ENCODE measurements at regions not wholly inside any gene's neighbourhood (a gene's known extent, or its start where the extent isn't known, plus 50 kb on each side); places are given as distances from the start of the nearest gene placed in this dataset.

- Histone ChIP-seq H3K4me1 (no peaks in the 10 kb centered on the region), H3K36me3 (no peaks in the 10 kb centered on the region)
- WGBS, 2 donors, result 82% methylated on average over 4 of the region's 4 CpGs
These were observed 151.2 kb upstream of the CDIN1 start for GRCh38 chr15:36428102-36428845.

GRCh38 chr15:36429707-36430106 lies 149.7 kb upstream of the CDIN1 start:
- H3K27ac ChIP-seq, result no peak overlapping the region
- H3K9me3 ChIP-seq, result no peaks in the 10 kb centered on the region
- no peak for TF ChIP-seq POLR2A (IDR thresholded peaks at IDR 0.05)
- TF ChIP-seq EP300 (IDR thresholded peaks at IDR 0.05), result no peak
- no peak for TF ChIP-seq CTCF (IDR thresholded peaks at IDR 0.05)
- no peak overlapping the region for H3K4me3 ChIP-seq
- H3K27me3 ChIP-seq, result no peaks in the 10 kb centered on the region
- no peak for DNase-seq (ENCODE audit: low spot score in 2 of 2)
- H3K36me3 ChIP-seq, result no peaks in the 10 kb centered on the region
- 94 to 96% methylated on average over 2 of the region's 2 CpGs for WGBS, 2 donors
- H3K4me1 ChIP-seq, result no peaks in the 10 kb centered on the region

More at GRCh38 chr15:36428102-36428845, 151.2 kb upstream of the CDIN1 start:
- Histone ChIP-seq H3K27me3 (no peaks in the 10 kb centered on the region), H3K4me3 (no peak overlapping the region), H3K9me3 (no peaks in the 10 kb centered on the region), H3K27ac (no peak overlapping the region)
- TF ChIP-seq POLR2A (IDR thresholded peaks at IDR 0.05) (no peak), CTCF (IDR thresholded peaks at IDR 0.05) (no peak), EP300 (IDR thresholded peaks at IDR 0.05) (no peak)
- peak in 1 of 2 donors; percentile 5 for DNase-seq (ENCODE audit: low spot score in 2 of 2)

GRCh38 chr15:36430280-36430679 lies 149.1 kb upstream of the CDIN1 start:
- Histone ChIP-seq H3K4me1 (no peaks in the 10 kb centered on the region), H3K4me3 (no peak overlapping the region), H3K27ac (no peak overlapping the region), H3K9me3 (no peaks in the 10 kb centered on the region), H3K27me3 (no peaks in the 10 kb centered on the region), H3K36me3 (no peaks in the 10 kb centered on the region)
- no peak for DNase-seq (ENCODE audit: low spot score in 2 of 2)
- TF ChIP-seq EP300 (IDR thresholded peaks at IDR 0.05) (no peak), POLR2A (IDR thresholded peaks at IDR 0.05) (no peak), CTCF (IDR thresholded peaks at IDR 0.05) (no peak)
- WGBS, 2 donors, result 71 to 85% methylated on average over 1 of the region's 1 CpG

GRCh38 chr15:36430726-36431265 lies 148.6 kb upstream of the CDIN1 start:
- WGBS, 2 donors, result 92% methylated on average over 4 of the region's 4 CpGs
- no peaks in the 10 kb centered on the region for H3K27me3 ChIP-seq
- no peaks in the 10 kb centered on the region for H3K36me3 ChIP-seq
- TF ChIP-seq EP300 (IDR thresholded peaks at IDR 0.05) (no peak), POLR2A (IDR thresholded peaks at IDR 0.05) (no peak), CTCF (IDR thresholded peaks at IDR 0.05) (no peak)
- no peak overlapping the region for H3K4me3 ChIP-seq
- no peak overlapping the region for H3K27ac ChIP-seq
- H3K9me3 ChIP-seq, result no peaks in the 10 kb centered on the region
- no peak for DNase-seq (ENCODE audit: low spot score in 2 of 2)
- no peaks in the 10 kb centered on the region for H3K4me1 ChIP-seq

GRCh38 chr15:36432161-36432560 lies 147.3 kb upstream of the CDIN1 start:
- H3K36me3 ChIP-seq, result no peaks in the 10 kb centered on the region
- WGBS, 2 donors, result 75 to 84% methylated on average over 2 of the region's 2 CpGs
- no peaks in the 10 kb centered on the region for H3K9me3 ChIP-seq
- TF ChIP-seq POLR2A (IDR thresholded peaks at IDR 0.05), result no peak
- no peak overlapping the region for H3K27ac ChIP-seq
- no peaks in the 10 kb centered on the region for H3K27me3 ChIP-seq
- H3K4me3 ChIP-seq, result no peak overlapping the region
- DNase-seq (ENCODE audit: low spot score in 2 of 2), result no peak
- no peaks in the 10 kb centered on the region for H3K4me1 ChIP-seq

Data from tibial nerve (tissue), 4 donors.